ENCODE measurements at regions not wholly inside any gene's neighbourhood (a gene's known extent, or its start where the extent isn't known, plus 50 kb on each side); places are given as distances from the start of the nearest gene placed in this dataset.

DNA sequence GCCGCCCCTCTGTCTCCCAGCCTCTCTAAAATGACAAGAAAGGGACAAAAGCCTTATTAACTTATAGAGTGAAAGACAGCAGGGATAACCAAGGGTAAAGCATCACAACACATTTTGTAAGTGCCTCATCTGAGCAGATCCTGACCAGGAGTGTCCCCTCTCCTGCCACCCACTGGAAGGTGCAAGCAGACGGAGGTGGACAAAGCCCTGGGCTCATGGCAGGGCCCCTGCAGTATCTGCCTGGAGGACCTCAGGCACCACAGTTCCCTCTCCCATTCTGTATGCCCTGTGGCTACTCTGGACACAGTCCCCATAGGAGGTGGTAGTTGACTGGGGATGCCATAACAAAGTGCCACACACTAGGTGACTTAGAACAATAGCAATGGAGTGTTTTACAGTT lies 319.8 kb downstream of the GADD45G start (continued):
- TF ChIP-seq, protein P1, sequence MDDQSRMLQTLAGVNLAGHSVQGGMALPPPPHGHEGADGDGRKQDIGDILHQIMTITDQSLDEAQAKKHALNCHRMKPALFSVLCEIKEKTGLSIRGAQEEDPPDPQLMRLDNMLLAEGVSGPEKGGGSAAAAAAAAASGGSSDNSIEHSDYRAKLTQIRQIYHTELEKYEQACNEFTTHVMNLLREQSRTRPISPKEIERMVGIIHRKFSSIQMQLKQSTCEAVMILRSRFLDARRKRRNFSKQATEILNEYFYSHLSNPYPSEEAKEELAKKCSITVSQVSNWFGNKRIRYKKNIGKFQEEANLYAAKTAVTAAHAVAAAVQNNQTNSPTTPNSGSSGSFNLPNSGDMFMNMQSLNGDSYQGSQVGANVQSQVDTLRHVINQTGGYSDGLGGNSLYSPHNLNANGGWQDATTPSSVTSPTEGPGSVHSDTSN (IDR thresholded peaks at IDR 0.05; ENCODE audit: insufficient replicate concordance, low read depth, low read length): no peak
- TF ChIP-seq CHD1 (IDR thresholded peaks at IDR 0.05; ENCODE audit: low read depth, low read length) (no peak), FOS (IDR thresholded peaks at IDR 0.05; ENCODE audit: borderline replicate concordance, extremely low read depth, insufficient read length) (no peak)

DNA sequence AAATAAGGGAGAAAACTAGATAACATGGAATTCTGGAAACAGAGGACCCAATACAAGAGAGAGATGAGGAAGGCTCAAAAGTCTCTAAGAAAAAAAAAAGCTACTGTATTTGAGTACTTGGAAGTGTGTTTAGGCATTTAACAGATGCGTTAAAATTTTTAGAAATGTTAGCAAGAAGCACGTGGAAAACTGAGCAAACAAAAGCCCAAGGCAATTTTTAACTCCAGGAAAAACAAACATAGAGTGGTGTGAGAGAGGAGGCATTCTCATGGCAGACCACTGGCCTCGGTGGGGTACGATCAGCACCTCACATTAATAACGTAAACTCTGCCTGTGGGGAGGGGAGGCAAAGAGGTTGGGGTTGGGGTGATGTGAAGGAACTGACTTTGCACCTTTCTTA lies 321.4 kb downstream of the GADD45G start:
- intact Hi-C loops (cut with micrococcal nuclease; ENCODE audit: unreplicated experiment): no loop called here
- SMC1A ChIA-PET (ENCODE audit: uncharacterized antibody, unreplicated experiment): interaction anchor here (1.5 kb wide), 1 partner anchor 91 kb away, joined by 3 read pairs; no protein-coding TSS in a partner anchor

More for the DNA sequence above, 321.4 kb downstream of the GADD45G start:
- Histone ChIP-seq H3K4me3 (no peak overlapping the region), H3K27ac (ENCODE audit: control insufficient read depth, insufficient read depth) (no peak overlapping the region), H2AFZ (ENCODE audit: control insufficient read depth, low read depth, low read length) (no peak overlapping the region), H4K20me1 (ENCODE audit: control insufficient read depth, insufficient read depth) (no peaks in the 10 kb centered on the region), H3K4me1 (ENCODE audit: control insufficient read depth, insufficient read depth, low read length) (no peaks in the 10 kb centered on the region), H3K27me3 (replicated peaks in 1 of 2; ENCODE audit: control insufficient read depth in 2 of 2, insufficient read depth in 2 of 2, low read length in 1 of 2) (peaks cover 1 to 8% of the 10 kb centered on the region in 2 experiments; a peak in 3 of 4 replicates), H3K36me3 (ENCODE audit: control insufficient read depth in 2 of 2, insufficient read depth in 2 of 2, low read length in 1 of 2) (no peaks in the 10 kb centered on the region), H3K4me2 (ENCODE audit: control insufficient read depth, insufficient read depth) (no peak overlapping the region), H3K9ac (ENCODE audit: control insufficient read depth, insufficient read depth, low read length) (no peak overlapping the region), H3K79me2 (ENCODE audit: control insufficient read depth, insufficient read depth, low read length) (no peaks in the 10 kb centered on the region), H3K9me3 (replicated peaks; ENCODE audit: control insufficient read depth, insufficient read depth, low read length) (no peaks in the 10 kb centered on the region)
- ChIA-PET CTCF (interaction anchor here (1.3 to 3.0 kb wide), 2 partner anchors 7 to 324 kb away, joined by 3 to 21 read pairs; no protein-coding TSS in a partner anchor), RAD21 (ENCODE audit: unreplicated experiment) (interaction anchor here (1.8 kb wide), 1 partner anchor 328 kb away, joined by 4 read pairs; no protein-coding TSS in a partner anchor), POLR2A (no interaction called here)
- 39% methylated on average over 5 of the region's 5 CpGs for WGBS (ENCODE audit: insufficient coverage, insufficient replicate concordance, low lambda C conversion rate, missing lambda C conversion rate)
- TF ChIP-seq CHD4 (IDR thresholded peaks at IDR 0.05): no peak
- no peak for TF ChIP-seq ZNF274 (IDR thresholded peaks at IDR 0.05; ENCODE audit: insufficient read depth, insufficient read length)
- no peak for TF ChIP-seq ZZZ3 (IDR thresholded peaks at IDR 0.05; ENCODE audit: control insufficient read depth, insufficient read length, low read depth)
- no peak for TF ChIP-seq BHLHE40 (IDR thresholded peaks at IDR 0.05; ENCODE audit: borderline replicate concordance in 1 of 2, low read depth in 2 of 2, low read length in 1 of 2)
- TF ChIP-seq TBL1XR1 (IDR thresholded peaks at IDR 0.05; ENCODE audit: low read depth, low read length): no peak
- TF ChIP-seq EGR1 (IDR thresholded peaks at IDR 0.05; ENCODE audit: borderline replicate concordance in 1 of 2, low read depth in 2 of 2, low read length in 2 of 2): no peak
- TF ChIP-seq, protein P2, sequence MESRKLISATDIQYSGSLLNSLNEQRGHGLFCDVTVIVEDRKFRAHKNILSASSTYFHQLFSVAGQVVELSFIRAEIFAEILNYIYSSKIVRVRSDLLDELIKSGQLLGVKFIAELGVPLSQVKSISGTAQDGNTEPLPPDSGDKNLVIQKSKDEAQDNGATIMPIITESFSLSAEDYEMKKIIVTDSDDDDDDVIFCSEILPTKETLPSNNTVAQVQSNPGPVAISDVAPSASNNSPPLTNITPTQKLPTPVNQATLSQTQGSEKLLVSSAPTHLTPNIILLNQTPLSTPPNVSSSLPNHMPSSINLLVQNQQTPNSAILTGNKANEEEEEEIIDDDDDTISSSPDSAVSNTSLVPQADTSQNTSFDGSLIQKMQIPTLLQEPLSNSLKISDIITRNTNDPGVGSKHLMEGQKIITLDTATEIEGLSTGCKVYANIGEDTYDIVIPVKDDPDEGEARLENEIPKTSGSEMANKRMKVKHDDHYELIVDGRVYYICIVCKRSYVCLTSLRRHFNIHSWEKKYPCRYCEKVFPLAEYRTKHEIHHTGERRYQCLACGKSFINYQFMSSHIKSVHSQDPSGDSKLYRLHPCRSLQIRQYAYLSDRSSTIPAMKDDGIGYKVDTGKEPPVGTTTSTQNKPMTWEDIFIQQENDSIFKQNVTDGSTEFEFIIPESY (IDR thresholded peaks at IDR 0.05): no peak
- TF ChIP-seq, protein P3, sequence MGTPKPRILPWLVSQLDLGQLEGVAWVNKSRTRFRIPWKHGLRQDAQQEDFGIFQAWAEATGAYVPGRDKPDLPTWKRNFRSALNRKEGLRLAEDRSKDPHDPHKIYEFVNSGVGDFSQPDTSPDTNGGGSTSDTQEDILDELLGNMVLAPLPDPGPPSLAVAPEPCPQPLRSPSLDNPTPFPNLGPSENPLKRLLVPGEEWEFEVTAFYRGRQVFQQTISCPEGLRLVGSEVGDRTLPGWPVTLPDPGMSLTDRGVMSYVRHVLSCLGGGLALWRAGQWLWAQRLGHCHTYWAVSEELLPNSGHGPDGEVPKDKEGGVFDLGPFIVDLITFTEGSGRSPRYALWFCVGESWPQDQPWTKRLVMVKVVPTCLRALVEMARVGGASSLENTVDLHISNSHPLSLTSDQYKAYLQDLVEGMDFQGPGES (IDR thresholded peaks at IDR 0.05): no peak
- no peak for TF ChIP-seq CREM (IDR thresholded peaks at IDR 0.05; ENCODE audit: low read depth)
- no peak for TF ChIP-seq ZNF622 (IDR thresholded peaks at IDR 0.05)
- no peak for TF ChIP-seq ZNF384 (IDR thresholded peaks at IDR 0.05; ENCODE audit: borderline replicate concordance, low read depth, low read length)
- TF ChIP-seq SIN3A (IDR thresholded peaks at IDR 0.05; ENCODE audit: low read depth, low read length): no peak
- TF ChIP-seq RBBP5 (conservative IDR thresholded peaks at IDR 0.05): no peak
- TF ChIP-seq IKZF2 (IDR thresholded peaks at IDR 0.05): no peak
- no peak for TF ChIP-seq CREB1 (IDR thresholded peaks at IDR 0.05; ENCODE audit: low read depth)
- no peak for FAIRE-seq
- BruUV-seq (replicated peaks): no TSS peak
- ATAC-seq: no peak
- DNase-seq (ENCODE audit: low read depth, low spot score): no peak
- in situ Hi-C loops (cut with MboI): no loop called here
